Spleen (tissue), 11 donors: ENCODE measurements at regions not wholly inside any gene's neighbourhood (a gene's known extent, or its start where the extent isn't known, plus 50 kb on each side); places are given as distances from the start of the nearest gene placed in this dataset.

Experiments
- DNase-seq: peaks from one replicate; pipeline ENCODE4 v3.0.0-alpha.2; 2020
- H3K27ac ChIP-seq, 8 donors: fragments of 200-600 bp; sonication (generic) in 7 of 8; 1 replicate in 4 of 8; 2 replicates in 4 of 8; pipeline versions ENCODE4 v1.5.0 to v1.8.0; 2016 to 2021; ENCODE audit warnings: inconsistent platforms in 4 of 8, mild to moderate bottlenecking in 4 of 8, moderate library complexity in 1 of 8
- H3K27me3 ChIP-seq, 7 donors: fragments of 200-600 bp; sonication (generic) in 6 of 7; replicated peaks in 1 of 7; 1 replicate in 4 of 7; 2 replicates in 3 of 7; pipeline versions ENCODE4 v1.5.0 to v1.8.0; 2016 to 2021; ENCODE audit warnings: inconsistent platforms in 3 of 7, mild to moderate bottlenecking in 1 of 7
- H3K36me3 ChIP-seq, 6 donors: fragments of 200-600 bp; sonication (generic) in 5 of 6; 1 replicate in 4 of 6; 2 replicates in 2 of 6; pipeline versions ENCODE4 v1.5.0 to v1.8.0; 2016 to 2021; ENCODE audit warnings: inconsistent platforms in 2 of 6
- H3K4me1 ChIP-seq, 6 donors: fragments of 200-600 bp; sonication (generic) in 5 of 6; 1 replicate in 3 of 6; 2 replicates in 3 of 6; pipeline versions ENCODE4 v1.5.0 to v1.8.0; 2016 to 2021; ENCODE audit warnings: inconsistent platforms in 3 of 6
- H3K4me3 ChIP-seq, 8 donors: fragments of 200-600 bp; sonication (generic) in 7 of 8; 1 replicate in 4 of 8; 2 replicates in 4 of 8; pipeline versions ENCODE4 v1.5.0 to v1.8.0; 2016 to 2021; ENCODE audit warnings: inconsistent platforms in 4 of 8, mild to moderate bottlenecking in 4 of 8, moderate library complexity in 2 of 8
- H3K9me3 ChIP-seq, 8 donors: fragments of 200-600 bp; sonication (generic) in 7 of 8; 1 replicate in 4 of 8; 2 replicates in 4 of 8; pipeline versions ENCODE4 v1.5.0 to v1.8.0; 2016 to 2021; ENCODE audit warnings: inconsistent platforms in 4 of 8
- CTCF ChIP-seq, 11 experiments: fragments of 200-600 bp in 7 of 11; fragments of 450-650 bp in 4 of 11; sonication (generic) in 4 of 11; IDR thresholded peaks in 8 of 11; conservative IDR thresholded peaks in 3 of 11; 1 replicate in 7 of 11; 2 replicates in 4 of 11; pipeline versions ENCODE4 v1.4.0 to v1.8.0; 2016 to 2021; ENCODE audit warnings: antibody characterized with exemption in 11 of 11, inconsistent platforms in 4 of 11, mild to moderate bottlenecking in 1 of 11
- POLR2A ChIP-seq, 3 donors: fragments of 450-650 bp; IDR thresholded peaks; one replicate each; pipeline ENCODE4 v1.5.1; 2017; ENCODE audit warnings: antibody characterized with exemption in 3 of 3, mild to moderate bottlenecking in 1 of 3
- POLR2AphosphoS5 ChIP-seq, 3 donors: sonication (generic); formaldehyde crosslinking; IDR thresholded peaks; one replicate each; pipeline ENCODE4 v1.5.1; 2017; ENCODE audit warnings: antibody characterized with exemption in 3 of 3
- WGBS, 5 donors: extraction: QIAGEN DNeasy Blood & Tissue Kit in 3 of 5; methylation state at CpG; one replicate each; pipeline versions ENCODE4 v1.1.5 to v1.1.7; 2013 to 2018; 5-methylcytosine and 5-hydroxymethylcytosine counted together
- intact Hi-C: fragments of 100-400 bp; cut with DNase I; formaldehyde crosslinking; loops from one replicate; pipeline ENCODE4 v1.15.0; 2023; ENCODE audit warnings: low total_unique reads
- donor health status: healthy with polysubstance abuse.
- donor health status: DM: no; HTN: no; CAD: no; lungs with moderate emphysema.
- donor health status: DM: no; HTN: no; CAD: no.
- donor health status: Bipolar disorder and iron deficiency.
- donor health status: healthy.
- donor health status: DM: no; HTN: no; CAD: no.
- donor health status: DM: yes; HTN: yes; CAD: no.

- TF ChIP-seq POLR2A (IDR thresholded peaks at IDR 0.05) (no peak), CTCF (IDR thresholded peaks at IDR 0.05 in 8 of 11, conservative IDR thresholded peaks at IDR 0.05 in 3 of 11) (no peak), POLR2AphosphoS5 (IDR thresholded peaks at IDR 0.05) (no peak)
- Histone ChIP-seq H3K4me1 (no peaks in the 10 kb centered on the region), H3K27me3 (no peaks in the 10 kb centered on the region), H3K9me3 (no peaks in the 10 kb centered on the region), H3K4me3 (no peak overlapping the region), H3K36me3 (no peaks in the 10 kb centered on the region), H3K27ac (no peak overlapping the region)
- WGBS, 5 donors, result 69 to 87% (median 78%) methylated on average over 4 of the region's 4 CpGs
- DNase-seq, result no peak
- intact Hi-C loops, result no loop called here
Measured at GRCh38 chr7:83873459-83873858, 224.5 kb upstream of the SEMA3E start.

- intact Hi-C loops, result no loop called here
- Histone ChIP-seq H3K27ac (no peak overlapping the region), H3K9me3 (no peaks in the 10 kb centered on the region), H3K4me3 (no peak overlapping the region), H3K4me1 (no peaks in the 10 kb centered on the region), H3K36me3 (no peaks in the 10 kb centered on the region), H3K27me3 (no peaks in the 10 kb centered on the region)
- WGBS, 5 donors, result 78 to 87% (median 81%) methylated on average over 4 of the region's 4 CpGs
- no peak for DNase-seq
- TF ChIP-seq CTCF (IDR thresholded peaks at IDR 0.05 in 8 of 11, conservative IDR thresholded peaks at IDR 0.05 in 3 of 11), result no peak
- TF ChIP-seq POLR2AphosphoS5 (IDR thresholded peaks at IDR 0.05), result no peak
- TF ChIP-seq POLR2A (IDR thresholded peaks at IDR 0.05), result no peak
Measured at GRCh38 chr7:83872501-83872900, 223.6 kb upstream of the SEMA3E start.

- TF ChIP-seq POLR2A (IDR thresholded peaks at IDR 0.05), result no peak
- no peak for TF ChIP-seq CTCF (IDR thresholded peaks at IDR 0.05 in 8 of 11, conservative IDR thresholded peaks at IDR 0.05 in 3 of 11)
- no peak for TF ChIP-seq POLR2AphosphoS5 (IDR thresholded peaks at IDR 0.05)
- Histone ChIP-seq H3K9me3 (no peaks in the 10 kb centered on the region), H3K27ac (no peak overlapping the region), H3K36me3 (no peaks in the 10 kb centered on the region), H3K4me1 (no peaks in the 10 kb centered on the region), H3K27me3 (no peaks in the 10 kb centered on the region), H3K4me3 (no peak overlapping the region)
- 45 to 68% (median 52%) methylated on average over 1 of the region's 1 CpG for WGBS, 5 donors
- intact Hi-C loops, result no loop called here
- DNase-seq, result no peak
Measured at GRCh38 chr7:83870515-83870914, 221.6 kb upstream of the SEMA3E start.

- Histone ChIP-seq H3K27ac (no peak overlapping the region), H3K27me3 (no peaks in the 10 kb centered on the region), H3K9me3 (no peaks in the 10 kb centered on the region), H3K4me3 (no peak overlapping the region), H3K4me1 (no peaks in the 10 kb centered on the region), H3K36me3 (no peaks in the 10 kb centered on the region)
- intact Hi-C loops, result no loop called here
- no peak for DNase-seq
- WGBS, 5 donors, result 84 to 94% (median 85%) methylated on average over 2 of the region's 2 CpGs
- TF ChIP-seq POLR2A (IDR thresholded peaks at IDR 0.05) (no peak), CTCF (IDR thresholded peaks at IDR 0.05 in 8 of 11, conservative IDR thresholded peaks at IDR 0.05 in 3 of 11) (no peak), POLR2AphosphoS5 (IDR thresholded peaks at IDR 0.05) (no peak)
Measured at GRCh38 chr7:83866582-83866981, 217.6 kb upstream of the SEMA3E start.
